ENCODE measurements at regions not wholly inside any gene's neighbourhood (a gene's known extent, or its start where the extent isn't known, plus 50 kb on each side); places are given as distances from the start of the nearest gene placed in this dataset.

GRCh38 chr7:28246921-28247461 is 66.4 kb upstream of the JAZF1 start:
- no peak for TF ChIP-seq CTCF (IDR thresholded peaks at IDR 0.05)
- ATAC-seq (ENCODE audit: low FRiP score), result no peak
- DNase-seq (ENCODE audit: low spot score), result no peak

- DNase-seq (ENCODE audit: low spot score), result no peak
- TF ChIP-seq CTCF (IDR thresholded peaks at IDR 0.05), result no peak
- ATAC-seq (ENCODE audit: low FRiP score), result no peak
These were observed 77.6 kb upstream of the JAZF1 start for GRCh38 chr7:28258240-28258639.

- no peak for ATAC-seq (ENCODE audit: low FRiP score)
- no peak for TF ChIP-seq CTCF (IDR thresholded peaks at IDR 0.05)
- DNase-seq (ENCODE audit: low spot score), result no peak
These were observed 80.4 kb upstream of the JAZF1 start for GRCh38 chr7:28260969-28261368.

GRCh38 chr7:28263622-28264271 is 83.2 kb upstream of the JAZF1 start:
- no peak for DNase-seq (ENCODE audit: low spot score)
- TF ChIP-seq CTCF (IDR thresholded peaks at IDR 0.05), result no peak
- ATAC-seq (ENCODE audit: low FRiP score), result no peak

- ATAC-seq (ENCODE audit: low FRiP score) (no peak), DNase-seq (ENCODE audit: low spot score) (no peak)
- no peak for TF ChIP-seq CTCF (IDR thresholded peaks at IDR 0.05)
These were observed 85.8 kb upstream of the JAZF1 start for GRCh38 chr7:28266402-28266801.

- DNase-seq (ENCODE audit: low spot score), result no peak
- no peak for TF ChIP-seq CTCF (IDR thresholded peaks at IDR 0.05)
- ATAC-seq (ENCODE audit: low FRiP score), result no peak
These were observed 86.4 kb upstream of the JAZF1 start for GRCh38 chr7:28267012-28267411.

GRCh38 chr7:28269700-28270361 is 89.2 kb upstream of the JAZF1 start:
- TF ChIP-seq CTCF (IDR thresholded peaks at IDR 0.05), result no peak
- no peak for ATAC-seq (ENCODE audit: low FRiP score)
- no peak for DNase-seq (ENCODE audit: low spot score)
